GM21723 (cell line): ENCODE measurements at regions not wholly inside any gene's neighbourhood (a gene's known extent, or its start where the extent isn't known, plus 50 kb on each side); places are given as distances from the start of the nearest gene placed in this dataset.

Experiments used
- ATAC-seq: cut with Tn5 transposase; IDR thresholded peaks from one replicate; pipeline ENCODE4 v1.9.1; 2021; ENCODE audit warnings: mild to moderate bottlenecking, moderate library complexity; ENCODE audit not compliant: unreplicated experiment

DNA sequence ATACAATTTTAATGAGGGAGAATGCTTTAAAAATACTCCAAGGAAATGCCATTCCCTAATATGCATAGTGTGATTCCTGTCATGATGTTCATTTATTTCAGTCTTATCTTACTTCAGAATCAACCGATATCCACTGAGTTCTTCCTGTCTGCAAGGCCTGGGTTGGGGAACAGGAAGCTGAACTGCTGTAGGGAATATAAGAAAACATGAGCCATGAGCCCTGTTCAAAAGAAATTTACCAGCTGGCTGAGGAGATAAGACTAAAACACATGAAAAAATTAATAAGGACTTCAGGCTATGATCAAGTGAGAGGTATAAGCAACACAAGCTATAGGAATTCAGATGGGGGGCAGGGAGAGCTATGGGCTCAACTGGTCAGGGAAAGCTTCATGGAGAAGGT lies 184.7 kb downstream of the PLPP4 start:
- no peak for ATAC-seq

GRCh38 chr10:120643351-120643750 lies 186.3 kb downstream of the PLPP4 start:
- ATAC-seq = no peak

- ATAC-seq = no peak
Observed at GRCh38 chr10:120644556-120645410, 187.8 kb downstream of the PLPP4 start.

DNA sequence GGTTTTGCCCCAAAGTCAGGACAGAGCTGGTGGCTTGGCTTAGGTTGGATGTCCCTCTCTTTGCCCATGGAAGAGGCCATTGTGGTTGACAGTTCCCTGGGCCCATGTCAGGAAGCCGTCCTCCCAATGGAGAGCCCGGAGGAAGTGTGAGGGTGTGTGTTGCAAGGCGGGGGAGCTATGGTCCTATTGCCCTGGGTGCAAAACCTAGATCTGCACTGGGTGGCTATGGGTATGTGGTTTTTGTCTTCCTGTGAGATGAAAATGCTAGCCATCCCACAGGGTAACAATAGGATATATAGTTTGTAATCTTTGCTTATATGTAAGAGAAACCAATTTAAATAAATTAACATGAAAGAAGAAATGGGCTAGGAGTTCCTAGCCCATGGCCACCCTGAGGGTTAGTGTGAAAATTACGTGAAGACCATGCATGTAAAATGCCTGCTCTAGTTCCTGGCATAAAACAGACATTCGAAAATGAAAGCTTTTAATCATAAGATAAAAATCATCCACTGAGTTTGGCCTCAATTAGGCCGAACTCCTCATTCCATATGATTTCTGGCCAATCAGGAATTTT lies 189.2 kb downstream of the PLPP4 start:
- ATAC-seq = no peak

- no peak for ATAC-seq
Observed at GRCh38 chr10:120646738-120647456, 189.9 kb downstream of the PLPP4 start.

DNA sequence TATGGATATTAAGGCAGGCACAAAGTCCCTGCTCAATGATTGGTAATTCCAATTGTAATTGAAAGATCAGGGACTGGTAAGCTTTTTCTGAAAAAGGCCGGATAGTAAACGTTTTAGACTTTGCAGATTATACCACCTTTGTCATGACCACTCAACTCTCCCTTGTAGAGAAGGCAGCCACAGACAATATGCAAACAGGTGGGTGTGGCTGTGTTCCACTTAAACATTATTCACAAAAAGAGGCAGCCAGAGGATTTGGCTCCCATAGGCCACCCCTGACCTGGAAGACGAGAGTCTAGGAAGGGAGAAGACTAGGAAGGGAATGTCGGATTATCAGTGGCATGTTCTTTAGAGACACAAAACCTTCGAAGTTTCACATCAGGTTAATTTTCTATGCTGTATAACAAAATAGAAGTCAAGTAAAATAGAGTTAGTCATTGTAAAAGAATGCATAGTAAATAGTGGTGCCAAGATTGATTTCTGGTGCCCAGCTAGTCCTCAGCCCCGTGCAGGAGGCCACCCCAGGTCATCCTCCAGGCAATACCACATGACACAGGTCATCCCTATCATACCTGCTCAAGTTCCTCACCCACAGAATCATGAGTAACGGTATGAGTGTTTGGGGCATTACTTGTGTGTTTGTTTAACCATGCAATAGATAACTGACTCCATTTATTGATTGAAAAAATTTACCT lies 193.8 kb downstream of the PLPP4 start:
- ATAC-seq = no peak

- ATAC-seq = no peak
Observed at GRCh38 chr10:120656107-120656506, 195.1 kb upstream of the WDR11 start.

DNA sequence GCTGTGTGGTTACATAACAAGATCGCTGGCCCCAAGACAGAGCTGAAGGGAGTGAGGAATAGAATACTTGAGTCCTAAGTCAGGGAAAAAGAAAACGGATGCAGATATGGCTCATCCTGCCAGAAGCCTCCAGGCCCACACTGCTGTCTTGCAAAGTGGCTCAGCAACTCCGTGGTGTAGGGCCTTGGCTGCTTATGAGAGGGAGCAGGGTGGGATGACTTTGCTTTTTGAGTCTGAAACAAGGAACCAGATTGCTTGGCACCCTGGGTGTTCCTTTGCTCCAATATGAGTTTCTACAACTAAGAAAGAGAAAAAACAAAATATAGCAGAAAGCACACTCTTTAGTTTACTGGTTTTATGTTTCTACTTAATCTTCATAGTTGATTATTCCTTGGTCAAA lies 193.8 kb upstream of the WDR11 start:
- no peak for ATAC-seq

- no peak for ATAC-seq
Observed at GRCh38 chr10:120658943-120659885, 191.9 kb upstream of the WDR11 start.

DNA sequence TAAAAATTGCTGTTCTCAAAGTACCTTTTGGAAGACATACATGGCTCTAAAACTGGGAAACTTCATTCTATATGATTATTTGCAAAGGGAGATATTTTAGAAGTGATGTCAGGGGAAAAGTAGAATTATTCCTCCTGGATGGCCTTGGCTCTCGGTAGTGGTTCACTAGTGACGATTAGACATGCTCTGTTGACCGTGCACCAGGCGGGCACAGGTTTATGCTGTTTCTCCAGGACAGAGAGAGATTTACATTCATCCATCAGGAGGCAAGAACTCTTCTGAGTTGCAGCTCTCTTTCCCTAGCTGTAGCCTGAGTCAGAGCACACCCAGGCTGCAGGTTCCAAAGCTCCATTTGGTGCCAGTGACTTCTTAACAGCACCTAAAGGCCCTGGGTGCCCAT lies 184.9 kb upstream of the WDR11 start:
- ATAC-seq = no peak

DNA sequence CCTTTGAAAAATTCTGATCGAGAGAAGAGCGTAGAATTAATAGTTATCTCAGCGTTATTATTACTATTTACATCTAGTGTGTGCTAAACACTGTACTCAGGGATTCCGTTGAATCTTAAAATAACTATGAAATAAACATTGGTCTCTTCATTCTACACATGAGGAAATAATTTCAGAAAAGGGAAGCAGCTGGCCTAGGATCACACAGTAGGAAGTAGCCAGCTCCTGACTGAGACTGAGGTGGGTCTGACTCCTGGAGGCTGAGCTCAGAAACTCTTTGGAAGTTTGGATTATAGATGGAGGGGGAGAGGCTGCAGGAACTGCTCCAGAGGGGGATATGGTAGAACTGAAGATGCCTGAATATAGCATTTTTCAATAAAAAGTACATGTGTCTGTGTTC lies 183.9 kb upstream of the WDR11 start:
- no peak for ATAC-seq

DNA sequence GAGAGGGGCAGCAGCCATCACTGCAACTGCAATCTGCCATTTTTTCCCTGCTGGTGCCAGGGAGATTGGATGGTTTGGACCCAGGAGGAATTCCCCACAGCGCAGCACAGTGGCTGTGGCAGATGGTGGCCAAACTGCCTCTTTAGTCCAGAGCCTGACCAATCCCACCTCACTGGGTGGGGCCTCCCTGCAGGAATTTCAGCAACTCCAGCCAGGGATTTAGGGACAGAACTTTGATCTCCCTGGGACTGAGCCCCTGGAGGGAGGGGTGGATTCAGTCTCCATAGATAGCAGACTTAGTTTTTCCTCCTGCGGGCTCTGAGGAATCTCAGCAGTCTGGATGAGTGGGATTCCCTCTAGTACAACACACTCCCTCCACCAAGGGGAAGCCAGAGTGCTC lies 179.7 kb upstream of the WDR11 start:
- no peak for ATAC-seq

GRCh38 chr10:120683454-120683853 lies 167.7 kb upstream of the WDR11 start:
- ATAC-seq = no peak

- no peak for ATAC-seq
Observed at GRCh38 chr10:120684226-120684625, 166.9 kb upstream of the WDR11 start.

GRCh38 chr10:120685136-120685535 lies 166.0 kb upstream of the WDR11 start:
- ATAC-seq = no peak

DNA sequence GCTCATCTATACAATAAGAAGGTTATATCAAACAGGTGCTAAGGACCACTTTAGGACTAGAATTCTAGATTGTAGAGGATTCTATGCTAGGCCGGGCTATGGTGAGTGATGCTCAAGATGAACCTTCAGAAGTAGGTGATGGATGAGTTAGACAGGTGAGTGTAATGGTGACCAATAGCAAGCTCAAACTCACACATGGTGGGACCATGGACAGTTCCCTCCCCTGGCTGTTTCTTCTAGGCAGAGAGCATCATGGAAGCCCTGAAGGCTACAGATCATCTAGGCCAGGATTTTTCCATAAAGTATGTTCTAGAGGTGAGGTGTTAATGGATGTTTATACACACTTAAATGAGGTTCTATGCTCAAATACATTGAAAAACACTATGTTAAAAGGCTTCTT lies 162.2 kb upstream of the WDR11 start:
- ATAC-seq = no peak

DNA sequence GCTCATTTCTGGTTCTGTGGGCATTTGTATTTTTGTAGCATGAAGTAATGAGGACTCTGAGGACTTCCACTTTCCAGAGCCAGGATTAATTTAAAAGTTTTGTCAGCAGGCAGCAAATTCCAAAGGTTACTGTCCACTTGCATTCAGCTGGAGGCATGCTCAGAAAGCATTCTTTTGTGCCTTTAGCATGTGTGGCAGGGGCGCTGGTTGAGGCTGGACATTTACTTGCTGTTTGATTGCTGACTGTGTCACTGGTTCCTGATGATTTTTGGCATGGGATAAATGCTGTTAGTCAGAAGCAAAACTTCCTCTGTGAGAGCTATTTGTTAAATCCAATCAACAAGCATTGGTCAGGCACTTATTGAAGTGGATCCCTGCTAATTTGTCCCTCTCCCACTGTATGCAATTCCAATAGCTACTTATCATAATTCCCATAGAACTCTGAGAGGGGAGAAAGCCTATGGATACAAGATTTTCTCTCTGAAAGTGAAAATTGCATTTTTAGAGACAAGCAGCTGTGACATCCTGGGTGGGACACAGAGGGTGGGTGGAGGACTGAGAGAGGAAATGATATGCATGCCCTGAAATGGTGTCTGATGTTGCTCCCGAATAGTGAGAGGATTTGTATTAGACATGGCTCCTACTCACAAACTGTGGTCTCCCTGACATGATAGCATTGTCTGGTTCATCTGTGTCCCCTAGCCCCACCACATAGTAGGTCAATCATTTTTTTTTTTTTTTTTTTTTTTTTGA lies 161.2 kb upstream of the WDR11 start:
- ATAC-seq = no peak

- ATAC-seq = no peak
Observed at GRCh38 chr10:120691625-120692024, 159.5 kb upstream of the WDR11 start.

DNA sequence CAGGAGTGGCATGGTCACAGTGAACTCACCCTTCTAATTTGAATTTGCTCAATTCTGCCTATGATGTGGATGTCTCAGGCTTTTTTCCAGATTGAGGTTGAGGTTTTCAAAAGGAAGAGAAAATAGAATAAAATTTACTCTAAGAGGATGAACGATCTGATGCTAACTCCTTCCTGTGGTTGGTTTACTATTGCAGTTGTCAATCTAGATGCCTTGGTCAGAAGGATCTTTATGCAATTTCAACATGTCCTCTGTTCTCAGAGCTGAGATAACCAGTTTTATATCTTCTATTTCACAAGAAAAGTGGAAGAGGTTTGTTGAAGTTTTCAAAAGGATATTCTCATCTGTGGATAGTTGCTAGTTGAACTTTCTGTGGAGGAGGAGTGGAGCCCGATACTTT lies 150.7 kb upstream of the WDR11 start:
- ATAC-seq = no peak

GRCh38 chr10:120701381-120701780 lies 149.8 kb upstream of the WDR11 start:
- ATAC-seq = no peak
